ENCODE measurements at regions not wholly inside any gene's neighbourhood (a gene's known extent, or its start where the extent isn't known, plus 50 kb on each side); places are given as distances from the start of the nearest gene placed in this dataset.
"Not testable (repeated sequence)": the region's sequence is repeated elsewhere in the genome, so short reads cannot be mapped to it uniquely, and the experiment has no call there.

GRCh38 chr3:3902161-3902560, 102.9 kb downstream of the LRRN1 start:
- no peak for DNase-seq (ENCODE audit: low spot score)
- intact Hi-C loops (cut with DNase I), result no loop called here

DNA sequence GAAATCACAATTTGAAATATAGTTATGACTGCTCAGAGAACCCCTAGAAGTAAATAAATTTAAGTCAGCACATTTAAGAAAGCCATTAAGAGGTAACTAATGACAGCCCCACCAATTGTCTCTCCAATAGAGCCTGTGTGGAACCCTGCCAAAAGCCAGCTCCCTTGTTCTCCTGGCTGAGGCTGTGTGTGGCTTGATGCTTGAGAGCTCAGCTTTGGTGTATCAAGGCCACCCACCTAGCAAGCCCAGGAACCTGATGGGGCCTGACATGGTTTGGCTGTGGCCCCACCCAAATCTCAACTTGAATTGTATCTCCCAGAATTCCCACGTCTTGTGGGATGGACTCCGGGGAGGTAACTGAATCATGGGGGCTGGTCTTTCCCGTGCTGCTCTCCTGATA, 106.9 kb downstream of the LRRN1 start:
- DNase-seq (ENCODE audit: low spot score), result no peak
- intact Hi-C loops (cut with DNase I), result no loop called here

DNA sequence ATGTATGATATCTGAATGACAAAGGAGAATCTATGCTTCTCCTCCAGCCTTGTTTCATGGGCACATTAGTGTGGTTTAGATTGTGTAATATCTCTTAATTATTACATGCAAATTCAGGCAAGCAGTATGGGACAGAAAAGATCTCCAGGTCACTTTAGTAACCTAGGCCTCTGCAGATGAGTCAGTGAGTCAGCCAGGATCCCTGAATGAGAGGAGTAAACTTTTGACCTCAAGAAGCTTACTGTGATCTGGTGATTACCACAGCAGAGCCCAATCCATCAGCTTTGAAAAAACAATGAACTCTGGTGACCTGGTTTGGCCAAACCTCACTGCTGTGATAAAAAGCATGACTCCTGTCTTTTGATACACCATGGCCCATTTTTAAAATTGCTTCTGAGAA, 107.8 kb downstream of the LRRN1 start:
- intact Hi-C loops (cut with DNase I), result no loop called here
- no peak for DNase-seq (ENCODE audit: low spot score)

DNA sequence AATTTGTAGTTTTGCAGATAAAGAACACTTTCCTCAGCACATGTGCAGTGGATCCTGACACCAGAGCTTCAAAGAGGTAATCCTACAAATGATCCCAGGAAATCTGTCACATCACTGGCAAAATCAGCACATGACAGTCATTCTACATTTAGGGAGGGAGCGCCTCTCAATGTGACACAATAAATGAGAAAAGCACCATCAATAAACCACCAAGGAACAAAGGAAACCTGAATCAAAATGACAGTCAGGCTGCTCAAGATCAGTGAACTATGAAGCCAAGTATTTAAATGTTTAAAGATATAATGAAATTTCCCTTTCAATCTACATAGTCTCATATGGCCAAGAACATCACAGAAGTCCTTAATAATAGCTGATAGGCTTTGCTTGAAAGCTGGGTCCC, 119.5 kb downstream of the LRRN1 start:
- intact Hi-C loops (cut with DNase I), result loop anchor here in 1 of 2 donors (5.0 kb wide), 1 partner anchor 324 kb away; no protein-coding TSS in a partner anchor
- no peak for DNase-seq (ENCODE audit: low spot score)

- intact Hi-C loops (cut with DNase I), result loop anchor here in 1 of 2 donors (5.0 kb wide), 1 partner anchor 323 kb away; no protein-coding TSS in a partner anchor
- no peak for DNase-seq (ENCODE audit: low spot score)
Observed at GRCh38 chr3:3919316-3919715, 120.1 kb downstream of the LRRN1 start.

GRCh38 chr3:3923619-3924018, 124.4 kb downstream of the LRRN1 start:
- intact Hi-C loops (cut with DNase I), result no loop called here
- DNase-seq (ENCODE audit: low spot score), result no peak

GRCh38 chr3:3927198-3927597, 128.0 kb downstream of the LRRN1 start:
- intact Hi-C loops (cut with DNase I), result no loop called here
- no peak for DNase-seq (ENCODE audit: low spot score)

- intact Hi-C loops (cut with DNase I), result no loop called here
- DNase-seq (ENCODE audit: low spot score), result no peak
Observed at GRCh38 chr3:3927965-3928364, 128.7 kb downstream of the LRRN1 start.

DNA sequence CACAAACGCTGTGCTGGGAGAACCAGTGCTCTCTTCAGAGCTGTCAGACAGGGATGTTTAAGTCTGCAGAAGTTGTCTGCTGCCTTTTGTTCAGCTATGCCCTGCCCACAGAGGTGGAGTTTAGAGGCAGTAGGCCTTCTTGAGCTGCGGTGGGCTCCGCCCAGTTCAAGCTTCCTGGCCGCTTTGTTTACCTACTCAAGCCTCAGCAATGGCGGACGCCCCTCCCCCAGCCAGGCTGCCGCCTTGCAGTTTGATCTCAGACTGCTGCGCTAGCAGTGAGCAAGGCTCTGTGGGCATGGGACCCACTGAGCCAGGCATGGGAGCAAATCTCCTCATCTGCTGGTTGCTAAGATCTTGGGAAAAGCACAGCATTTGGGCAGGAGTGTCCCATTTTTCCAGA, 142.1 kb downstream of the LRRN1 start:
- DNase-seq (ENCODE audit: low spot score); intact Hi-C loops (cut with DNase I): not testable (repeated sequence)

- intact Hi-C loops (cut with DNase I), result no loop called here
- DNase-seq (ENCODE audit: low spot score), result no peak
Observed at GRCh38 chr3:3951071-3951470, 151.8 kb downstream of the LRRN1 start.

DNA sequence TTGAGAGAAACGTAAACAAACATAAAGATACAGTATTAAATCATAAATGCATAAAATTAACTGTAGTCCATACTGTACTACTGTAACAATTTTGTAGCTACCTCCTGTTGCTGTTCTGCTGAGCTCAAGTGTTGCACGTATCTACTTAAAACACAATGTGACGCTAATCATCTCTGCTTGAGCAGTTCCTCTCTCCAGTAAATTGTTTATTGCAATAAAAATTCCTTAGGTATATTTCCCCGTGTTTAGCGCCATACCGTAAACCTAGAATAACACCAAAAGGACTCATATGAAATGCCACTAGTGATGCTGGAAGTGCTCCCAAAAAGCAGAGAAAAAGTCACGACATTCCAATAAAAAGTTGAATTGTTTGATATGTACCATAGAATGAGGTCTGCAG, 152.3 kb downstream of the LRRN1 start:
- DNase-seq (ENCODE audit: low spot score), result no peak
- intact Hi-C loops (cut with DNase I), result no loop called here

DNA sequence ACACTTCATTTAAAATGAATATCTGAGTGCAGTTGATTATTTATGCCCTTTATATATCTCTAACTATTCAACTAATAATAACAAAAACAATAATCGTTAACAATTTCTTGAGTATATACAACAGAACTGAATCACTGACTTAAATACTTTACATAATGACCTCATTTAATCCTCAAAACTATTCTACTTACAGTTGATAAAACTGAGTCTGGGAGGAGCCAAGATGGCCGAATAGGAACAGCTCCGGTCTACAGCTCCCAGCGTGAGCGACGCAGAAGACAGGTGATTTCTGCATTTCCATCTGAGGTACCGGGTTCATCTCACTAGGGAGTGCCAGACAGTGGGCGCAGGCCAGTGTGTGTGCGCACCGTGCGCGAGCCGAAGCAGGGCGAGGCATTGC, 163.6 kb downstream of the LRRN1 start:
- DNase-seq (ENCODE audit: low spot score); intact Hi-C loops (cut with DNase I): not testable (repeated sequence)

GRCh38 chr3:3984053-3984452, 184.8 kb downstream of the LRRN1 start:
- intact Hi-C loops (cut with DNase I), result no loop called here
- DNase-seq (ENCODE audit: low spot score), result no peak

DNA sequence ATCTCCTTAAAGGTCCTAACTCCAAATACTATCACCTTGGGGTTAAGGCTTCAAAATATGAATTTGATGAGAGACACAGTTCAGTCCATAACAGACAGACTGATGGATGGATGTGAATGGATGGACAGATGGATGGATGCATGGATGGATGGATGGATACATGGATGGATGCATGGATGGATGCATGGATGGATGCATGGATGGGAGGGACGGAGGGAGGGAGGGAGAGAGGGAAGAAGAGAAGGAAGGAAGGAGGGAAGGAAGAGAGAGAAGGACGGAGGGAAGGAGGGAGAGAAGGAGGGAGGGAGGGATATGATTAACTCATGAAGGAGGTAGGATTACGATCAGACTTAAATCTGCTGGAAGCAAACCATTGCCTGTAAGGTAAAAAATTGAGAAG, 192.4 kb downstream of the LRRN1 start:
- DNase-seq (ENCODE audit: low spot score), result no peak
- intact Hi-C loops (cut with DNase I), result no loop called here

- intact Hi-C loops (cut with DNase I), result no loop called here
- no peak for DNase-seq (ENCODE audit: low spot score)
Observed at GRCh38 chr3:3992312-3992874, 193.2 kb downstream of the LRRN1 start.

DNA sequence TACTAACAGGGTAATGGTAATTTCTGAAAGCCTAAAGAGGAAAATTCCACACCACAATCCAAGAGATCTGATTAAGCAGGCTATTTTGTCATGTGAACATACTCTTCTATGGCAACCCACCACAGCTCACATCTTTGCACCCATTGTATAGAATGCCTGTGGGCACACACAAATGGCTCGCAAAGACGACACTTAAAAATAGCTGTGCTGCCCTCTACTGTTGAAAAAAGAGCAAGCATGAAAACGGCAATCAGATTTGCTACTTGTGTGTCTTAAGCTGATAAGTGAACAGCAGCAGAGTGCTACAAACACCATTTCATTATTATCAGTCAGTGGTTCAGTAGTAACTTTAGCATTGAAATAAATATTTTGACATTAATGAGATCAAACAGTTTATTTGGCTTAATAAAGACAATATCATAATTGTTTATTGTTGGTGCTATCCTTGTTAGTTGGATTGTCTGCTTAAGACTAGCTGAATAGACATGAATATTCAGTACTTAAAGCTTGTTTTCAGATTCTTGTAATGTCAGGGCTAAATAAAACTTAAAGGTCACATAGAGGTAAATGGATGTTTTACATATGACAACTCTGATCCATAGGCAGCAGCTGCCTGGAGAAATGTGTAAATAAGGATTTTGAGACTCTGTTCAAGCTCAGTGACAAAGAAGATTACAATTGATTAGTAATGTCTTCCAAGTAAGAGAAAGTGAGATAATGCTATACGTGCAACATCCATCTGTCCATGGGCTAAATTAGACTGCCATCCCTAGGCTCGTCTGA, 199.1 kb downstream of the LRRN1 start:
- intact Hi-C loops (cut with DNase I), result no loop called here
- no peak for DNase-seq (ENCODE audit: low spot score)

DNA sequence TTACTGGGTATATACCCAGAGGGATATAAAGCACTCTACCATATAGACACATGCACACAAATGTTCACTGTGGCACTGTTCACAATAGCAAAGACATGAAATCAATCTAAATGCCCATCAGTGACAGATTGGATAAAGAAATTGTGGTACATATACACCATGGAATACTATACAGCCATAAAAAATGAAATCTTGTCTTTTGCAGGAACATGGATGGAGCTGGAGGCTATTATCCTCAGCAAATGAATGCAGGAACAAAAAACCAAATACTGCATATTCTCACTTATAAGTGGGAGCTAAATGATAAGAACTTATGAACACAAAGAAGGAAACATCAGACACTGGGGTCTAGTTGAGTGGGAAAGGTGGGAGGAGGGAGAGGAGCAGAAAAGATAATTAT, 200.1 kb downstream of the LRRN1 start:
- DNase-seq (ENCODE audit: low spot score); intact Hi-C loops (cut with DNase I): not testable (repeated sequence)

GRCh38 chr3:4001976-4002375, 202.7 kb downstream of the LRRN1 start:
- DNase-seq (ENCODE audit: low spot score), result no peak
- intact Hi-C loops (cut with DNase I), result no loop called here

GRCh38 chr3:4006288-4006687, 207.1 kb downstream of the LRRN1 start:
- no peak for DNase-seq (ENCODE audit: low spot score)
- intact Hi-C loops (cut with DNase I), result no loop called here

GRCh38 chr3:4008205-4008604, 209.0 kb downstream of the LRRN1 start:
- no peak for DNase-seq (ENCODE audit: low spot score)
- intact Hi-C loops (cut with DNase I), result no loop called here

- intact Hi-C loops (cut with DNase I), result no loop called here
- DNase-seq (ENCODE audit: low spot score), result no peak
Observed at GRCh38 chr3:4011166-4011565, 211.9 kb downstream of the LRRN1 start.

Data from posterior vena cava (tissue), 2 donors.